ENCODE measurements at regions not wholly inside any gene's neighbourhood (a gene's known extent, or its start where the extent isn't known, plus 50 kb on each side); places are given as distances from the start of the nearest gene placed in this dataset.

GRCh38 chr2:216800836-216801235 lies 59.0 kb downstream of the TNP1 start:
- no peak for DNase-seq
- Mint-ChIP-seq H3K27ac (no peak overlapping the region), H3K4me1 (ENCODE audit: low read depth) (peaks cover 11% of the 10 kb centered on the region), H3K36me3 (ENCODE audit: low read depth) (no peaks in the 10 kb centered on the region), H3K9me3 (no peaks in the 10 kb centered on the region), H3K27me3 (ENCODE audit: insufficient read depth) (peaks cover 17% of the 10 kb centered on the region), H3K4me3 (no peak overlapping the region)
- TF ChIP-seq, protein P1, sequence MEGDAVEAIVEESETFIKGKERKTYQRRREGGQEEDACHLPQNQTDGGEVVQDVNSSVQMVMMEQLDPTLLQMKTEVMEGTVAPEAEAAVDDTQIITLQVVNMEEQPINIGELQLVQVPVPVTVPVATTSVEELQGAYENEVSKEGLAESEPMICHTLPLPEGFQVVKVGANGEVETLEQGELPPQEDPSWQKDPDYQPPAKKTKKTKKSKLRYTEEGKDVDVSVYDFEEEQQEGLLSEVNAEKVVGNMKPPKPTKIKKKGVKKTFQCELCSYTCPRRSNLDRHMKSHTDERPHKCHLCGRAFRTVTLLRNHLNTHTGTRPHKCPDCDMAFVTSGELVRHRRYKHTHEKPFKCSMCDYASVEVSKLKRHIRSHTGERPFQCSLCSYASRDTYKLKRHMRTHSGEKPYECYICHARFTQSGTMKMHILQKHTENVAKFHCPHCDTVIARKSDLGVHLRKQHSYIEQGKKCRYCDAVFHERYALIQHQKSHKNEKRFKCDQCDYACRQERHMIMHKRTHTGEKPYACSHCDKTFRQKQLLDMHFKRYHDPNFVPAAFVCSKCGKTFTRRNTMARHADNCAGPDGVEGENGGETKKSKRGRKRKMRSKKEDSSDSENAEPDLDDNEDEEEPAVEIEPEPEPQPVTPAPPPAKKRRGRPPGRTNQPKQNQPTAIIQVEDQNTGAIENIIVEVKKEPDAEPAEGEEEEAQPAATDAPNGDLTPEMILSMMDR (IDR thresholded peaks at IDR 0.05): no peak

DNA sequence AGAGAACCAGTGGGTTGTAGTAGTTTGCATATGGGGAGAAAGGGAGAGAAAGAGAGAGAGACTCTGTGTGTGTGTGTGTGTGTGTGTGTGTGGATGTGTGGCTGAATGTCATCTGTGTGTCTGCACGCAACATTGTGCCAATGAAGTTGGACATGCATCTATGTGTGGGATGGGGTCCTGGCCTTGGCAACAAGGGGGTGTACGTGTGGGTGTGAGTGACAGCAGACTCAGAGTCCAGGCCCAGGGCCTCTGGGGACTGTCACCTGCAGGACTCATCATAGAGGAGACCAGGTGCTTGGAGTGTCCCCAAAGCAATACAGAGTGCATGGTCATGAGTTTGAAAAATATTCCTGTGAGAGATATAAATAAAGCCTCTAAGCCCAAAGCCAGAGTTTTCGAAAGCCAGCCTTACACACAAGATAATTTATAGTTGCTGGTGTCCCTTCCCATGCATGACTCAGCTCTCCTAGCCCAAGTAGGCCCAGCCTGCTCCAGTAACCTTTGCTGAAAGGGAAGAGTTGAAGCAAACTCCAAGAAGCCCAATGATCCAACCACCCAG lies 59.9 kb downstream of the TNP1 start:
- Mint-ChIP-seq H3K9me3 (no peaks in the 10 kb centered on the region), H3K4me3 (no peak overlapping the region), H3K27ac (no peak overlapping the region), H3K27me3 (ENCODE audit: insufficient read depth) (peaks cover 19% of the 10 kb centered on the region), H3K36me3 (ENCODE audit: low read depth) (no peaks in the 10 kb centered on the region), H3K4me1 (ENCODE audit: low read depth) (peaks cover 11% of the 10 kb centered on the region)
- TF ChIP-seq, protein P1 (IDR thresholded peaks at IDR 0.05): no peak
- DNase-seq: peak; percentile 31

DNA sequence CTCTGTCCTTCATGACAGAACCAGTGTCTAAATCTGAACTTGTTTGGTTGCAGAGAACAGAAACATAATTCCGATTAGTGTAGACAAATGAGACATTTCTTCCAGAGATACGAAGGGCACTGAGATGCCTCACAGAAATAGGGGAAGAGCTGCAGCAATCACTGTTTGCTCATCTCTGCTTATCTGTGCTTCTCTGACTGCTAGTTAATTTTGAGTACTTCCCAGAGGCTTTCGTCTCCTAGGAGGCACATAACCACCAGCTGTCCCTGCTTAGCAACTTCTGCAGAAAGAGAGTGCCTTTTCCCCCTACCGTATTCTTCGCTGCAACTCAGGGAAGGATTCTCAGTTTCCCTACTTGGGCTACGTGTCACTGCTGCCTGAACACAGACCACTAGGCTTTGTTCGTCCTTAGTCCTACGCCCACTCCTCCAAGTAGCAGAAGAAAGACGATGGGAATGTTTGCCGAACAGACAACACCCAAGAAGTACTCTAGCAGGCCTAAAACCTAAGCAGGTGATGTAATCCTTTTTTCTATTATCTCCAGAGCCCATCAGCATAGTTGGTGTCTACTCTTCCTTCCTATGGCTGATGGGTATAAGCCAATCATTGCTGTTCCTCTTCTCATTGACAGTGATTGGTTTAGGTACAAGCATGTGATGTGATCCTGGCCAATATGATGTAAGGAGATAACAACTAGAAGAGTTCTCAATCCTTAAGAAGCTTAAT lies 63.6 kb downstream of the TNP1 start:
- no peak overlapping the region for H3K4me3 Mint-ChIP-seq
- DNase-seq: no peak
- peaks cover 37% of the 10 kb centered on the region for H3K4me1 Mint-ChIP-seq (ENCODE audit: low read depth)
- H3K27ac Mint-ChIP-seq: no peak overlapping the region
- peaks cover 19% of the 10 kb centered on the region for H3K27me3 Mint-ChIP-seq (ENCODE audit: insufficient read depth)
- TF ChIP-seq, protein P1 (IDR thresholded peaks at IDR 0.05): no peak
- H3K9me3 Mint-ChIP-seq: no peaks in the 10 kb centered on the region
- H3K36me3 Mint-ChIP-seq (ENCODE audit: low read depth): no peaks in the 10 kb centered on the region

GRCh38 chr2:216793386-216793785 lies 66.5 kb downstream of the TNP1 start:
- Mint-ChIP-seq H3K36me3 (ENCODE audit: low read depth) (no peaks in the 10 kb centered on the region), H3K27me3 (ENCODE audit: insufficient read depth) (peaks cover 24% of the 10 kb centered on the region), H3K4me1 (ENCODE audit: low read depth) (peaks cover 28% of the 10 kb centered on the region), H3K27ac (no peak overlapping the region), H3K4me3 (no peak overlapping the region), H3K9me3 (no peaks in the 10 kb centered on the region)
- TF ChIP-seq, protein P1 (IDR thresholded peaks at IDR 0.05): no peak
- DNase-seq: no peak

DNA sequence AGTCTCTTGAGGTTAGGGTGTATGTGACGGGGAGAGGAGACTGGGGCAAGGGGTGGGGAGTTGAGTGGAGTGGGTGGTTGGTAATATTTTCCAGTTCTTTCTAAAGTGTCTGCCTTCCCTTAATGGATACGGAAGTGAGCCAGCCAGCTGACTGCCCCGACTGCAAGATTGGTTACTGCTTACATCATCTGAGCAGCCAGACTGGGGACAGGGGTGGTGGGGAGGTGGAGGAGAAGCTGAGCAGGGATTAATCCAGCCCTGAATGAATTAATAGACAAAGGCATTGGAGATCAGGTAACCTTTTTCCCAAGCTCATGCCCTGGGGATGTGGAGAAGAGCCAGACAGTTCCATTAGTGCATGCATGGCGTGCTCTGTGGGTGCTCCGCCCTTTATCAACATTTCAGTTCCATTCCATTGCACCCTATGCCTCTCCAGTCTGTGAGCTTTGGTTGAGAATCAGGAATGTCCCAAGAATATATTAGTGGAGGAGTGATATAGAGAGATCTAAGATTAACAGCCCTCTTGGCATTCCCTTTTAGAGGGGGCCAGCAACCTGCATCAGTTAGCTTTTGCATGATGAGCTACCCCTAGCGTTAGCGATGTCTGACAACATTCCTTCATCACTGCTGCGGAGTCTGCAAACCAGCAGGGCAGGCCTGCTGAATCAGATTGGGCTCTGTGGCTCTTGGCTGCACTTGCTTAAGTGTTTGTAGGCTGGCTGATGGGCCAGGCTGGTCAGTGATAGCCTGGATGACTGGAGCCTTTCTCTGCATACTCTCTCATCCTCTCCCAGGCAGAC lies 67.4 kb downstream of the TNP1 start:
- H3K4me1 Mint-ChIP-seq (ENCODE audit: low read depth): peaks cover 28% of the 10 kb centered on the region
- H3K36me3 Mint-ChIP-seq (ENCODE audit: low read depth): no peaks in the 10 kb centered on the region
- H3K9me3 Mint-ChIP-seq: no peaks in the 10 kb centered on the region
- H3K27me3 Mint-ChIP-seq (ENCODE audit: insufficient read depth): peaks cover 24% of the 10 kb centered on the region
- peak overlapping the region; percentile 57; the same call in 1 of the 2 replicates for H3K27ac Mint-ChIP-seq
- H3K4me3 Mint-ChIP-seq: peak overlapping the region; percentile 4
- TF ChIP-seq, protein P1 (IDR thresholded peaks at IDR 0.05): peak; percentile 33; the same call in 1 of the 2 replicates
- DNase-seq: peak; percentile 59

Data from HFFc6 (cell line).